Choroid plexus epithelial cell (primary cell): ENCODE measurements at regions not wholly inside any gene's neighbourhood (a gene's known extent, or its start where the extent isn't known, plus 50 kb on each side); places are given as distances from the start of the nearest gene placed in this dataset.
A peak's percentile ranks its signal among the peaks of the same experiment; 100 is the strongest.

Experiments used
- DNase-seq: peaks from one replicate; pipeline ENCODE4 v3.0.0-alpha.2; 2010; ENCODE audit warnings: low read depth
- H3K4me3 ChIP-seq: 2 replicates; pipeline ENCODE4 v1.5.1; 2011; ENCODE audit warnings: low read depth, mild to moderate bottlenecking, control low read depth, low read length, moderate library complexity
- CTCF ChIP-seq: conservative IDR thresholded peaks from 2 replicates; pipeline ENCODE4 v1.5.1; 2011; ENCODE audit warnings: low read depth, mild to moderate bottlenecking, control low read depth, inconsistent platforms, low read length, moderate library complexity

DNA sequence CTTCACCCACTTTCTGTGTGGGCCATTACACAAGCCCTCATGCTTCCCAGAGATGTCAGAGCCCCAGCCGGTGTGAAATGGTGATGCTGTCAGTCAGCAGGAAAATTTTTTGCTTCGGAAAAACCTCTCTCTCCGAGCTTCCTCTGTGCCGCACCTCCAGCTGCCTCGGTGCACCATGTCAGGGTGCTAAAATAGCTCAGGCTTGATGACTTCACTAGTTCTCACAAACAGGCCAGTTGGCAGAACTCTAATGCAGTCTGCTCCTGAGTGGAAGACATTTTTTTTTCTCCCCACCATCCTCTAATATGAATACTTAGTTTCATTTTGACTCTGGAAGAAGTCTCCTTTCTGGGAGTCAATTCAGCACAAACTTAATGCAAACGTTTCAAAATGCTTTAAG lies 71.3 kb downstream of the KLF12 start:
- DNase-seq = peak; percentile 87
- TF ChIP-seq CTCF = no peak
- H3K4me3 ChIP-seq = peak overlapping the region; percentile 9

GRCh38 chr13:74061926-74062595 lies 72.1 kb downstream of the KLF12 start:
- TF ChIP-seq CTCF = no peak
- H3K4me3 ChIP-seq = no peak overlapping the region
- DNase-seq = peak; percentile 89

DNA sequence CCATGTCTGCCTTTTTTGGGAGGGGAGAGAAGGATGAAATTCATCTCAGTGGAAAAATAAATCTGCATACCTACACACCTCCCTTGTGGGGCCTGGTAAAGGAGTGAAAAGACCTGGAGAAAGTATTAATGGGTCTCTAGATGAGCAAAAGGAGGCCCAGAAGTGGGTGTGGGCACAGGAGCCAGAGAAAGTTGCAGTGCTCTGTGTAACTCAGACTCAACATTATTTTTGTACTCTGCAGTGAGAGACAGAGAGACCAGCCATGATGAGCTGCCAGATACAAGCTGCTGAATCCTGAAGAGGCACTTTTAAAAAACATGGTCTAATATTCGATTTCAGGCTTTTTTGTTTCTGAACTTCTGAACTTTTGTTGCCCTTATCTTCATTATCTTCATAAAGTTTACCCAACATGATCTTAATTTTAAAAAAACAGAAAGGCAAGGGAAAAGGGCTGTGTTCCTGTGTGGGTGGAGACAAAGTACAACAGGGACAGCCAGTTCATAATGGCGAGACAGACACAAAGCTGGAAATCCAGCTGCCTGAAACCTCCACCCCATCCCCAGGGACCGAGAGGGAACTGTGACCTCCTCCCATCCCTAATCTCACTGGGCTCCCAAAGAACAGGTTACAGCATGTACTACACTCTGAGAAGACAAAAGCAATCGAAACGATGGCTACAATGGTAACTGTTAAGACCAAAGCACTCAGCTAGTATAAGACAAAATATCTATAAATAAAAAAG lies 77.2 kb downstream of the KLF12 start:
- H3K4me3 ChIP-seq = no peak overlapping the region

DNA sequence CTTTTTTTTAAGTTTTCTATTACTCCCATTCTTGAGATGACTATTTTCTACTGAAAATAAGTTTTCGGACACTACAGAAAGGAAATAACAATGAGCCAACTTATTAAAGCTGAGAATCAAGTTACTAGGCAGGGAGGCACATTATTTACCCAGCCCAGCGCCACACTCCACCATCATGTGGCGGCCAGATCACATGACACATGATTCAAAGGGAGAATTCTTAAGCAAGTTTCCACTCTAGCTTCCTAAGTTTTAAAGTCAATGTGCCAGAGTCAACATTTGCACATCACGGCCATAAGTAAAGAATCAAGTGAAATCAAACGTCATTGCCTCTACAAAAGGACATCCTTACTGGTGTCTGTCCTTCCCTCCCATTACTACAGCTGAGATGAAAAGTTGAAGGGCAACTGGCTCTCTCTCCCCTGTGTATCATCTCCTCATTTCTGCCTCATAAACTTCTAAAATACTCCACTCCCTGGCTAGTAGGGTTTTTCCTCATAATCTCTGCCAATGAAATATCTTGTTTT lies 81.7 kb downstream of the KLF12 start:
- H3K4me3 ChIP-seq = no peak overlapping the region
- TF ChIP-seq CTCF = no peak
- DNase-seq = no peak

More for the DNA sequence above, 77.2 kb downstream of the KLF12 start:
- peak; percentile 17 for DNase-seq
- TF ChIP-seq CTCF = no peak

DNA sequence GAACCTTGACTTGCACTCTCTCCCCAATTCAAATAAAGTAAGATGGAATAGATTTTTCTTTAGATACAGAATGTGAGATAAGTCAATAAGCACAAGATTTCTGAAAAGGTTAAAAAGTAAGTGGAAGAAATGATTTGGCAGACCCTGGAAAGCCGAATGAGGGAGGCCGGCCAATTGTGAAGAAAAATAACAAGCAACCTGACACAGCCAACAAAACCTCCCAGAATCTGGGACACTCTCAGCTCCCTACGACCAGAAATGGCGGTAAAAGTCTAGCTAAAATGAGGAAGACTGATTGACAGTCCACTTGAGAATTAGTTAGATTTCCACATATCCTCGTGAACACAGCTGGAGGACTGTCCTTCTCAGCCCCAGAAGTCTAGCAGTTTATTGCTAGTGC lies 85.4 kb downstream of the KLF12 start:
- no peak for DNase-seq
- TF ChIP-seq CTCF = no peak
- no peak overlapping the region for H3K4me3 ChIP-seq

DNA sequence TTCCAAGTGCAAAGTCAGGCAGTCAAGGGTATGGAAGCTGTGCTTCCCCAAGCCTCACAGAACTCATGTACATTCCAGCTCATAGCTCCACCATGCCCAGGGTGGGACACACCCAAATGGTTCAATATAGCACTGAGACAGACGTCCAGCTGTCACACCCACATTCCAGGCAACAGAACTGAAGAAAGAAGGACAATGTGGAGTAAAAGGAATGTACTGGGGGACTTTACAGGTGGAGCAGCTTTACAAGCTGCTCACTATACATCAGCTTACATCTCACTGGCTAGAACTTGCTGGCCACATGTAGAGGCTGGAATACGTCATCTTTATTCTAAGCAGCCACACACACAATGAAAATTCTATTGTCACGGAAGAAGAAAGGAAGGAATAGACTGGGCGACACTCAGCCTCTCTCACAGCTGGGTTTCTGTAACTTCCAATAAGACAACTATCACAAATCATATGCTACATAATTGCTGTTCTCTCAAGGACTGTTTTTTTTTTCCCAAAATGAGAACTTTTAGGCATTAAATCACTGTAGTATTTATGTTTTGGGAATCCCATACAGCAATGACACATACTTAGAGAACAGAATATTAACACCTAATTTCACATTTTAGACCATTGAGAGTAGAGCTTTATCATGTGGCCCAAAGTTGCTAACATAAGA lies 86.1 kb downstream of the KLF12 start:
- H3K4me3 ChIP-seq = no peak overlapping the region
- TF ChIP-seq CTCF = no peak
- peak; percentile 14 for DNase-seq
